HG03045 (cell line): ENCODE measurements at regions not wholly inside any gene's neighbourhood (a gene's known extent, or its start where the extent isn't known, plus 50 kb on each side); places are given as distances from the start of the nearest gene placed in this dataset.
"Not testable (repeated sequence)": the region's sequence is repeated elsewhere in the genome, so short reads cannot be mapped to it uniquely, and the experiment has no call there.

Source experiments
- ATAC-seq: cut with Tn5 transposase; IDR thresholded peaks from one replicate; pipeline ENCODE4 v1.9.1; 2021; ENCODE audit warnings: mild to moderate bottlenecking, moderate library complexity; ENCODE audit not compliant: unreplicated experiment

DNA sequence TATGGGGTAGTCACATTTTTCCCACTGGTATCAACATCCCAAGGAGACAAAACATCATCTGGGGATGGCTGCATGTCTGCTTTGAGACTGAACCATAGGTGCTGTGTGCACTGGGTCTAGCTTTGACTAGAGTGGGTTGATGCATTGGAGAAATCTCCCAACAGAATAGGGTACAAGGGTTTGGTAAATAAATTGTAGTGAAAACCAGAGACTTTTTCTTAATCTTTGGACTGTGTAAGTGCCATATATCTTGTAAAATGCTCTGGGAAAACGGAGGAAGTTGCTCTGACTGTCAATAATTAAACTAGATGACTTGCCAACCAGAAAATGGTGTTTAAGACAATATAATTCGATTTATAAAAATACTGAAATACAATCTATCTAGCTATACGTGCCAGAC lies 1064.0 kb upstream of the SLIT2 start:
- no peak for ATAC-seq

DNA sequence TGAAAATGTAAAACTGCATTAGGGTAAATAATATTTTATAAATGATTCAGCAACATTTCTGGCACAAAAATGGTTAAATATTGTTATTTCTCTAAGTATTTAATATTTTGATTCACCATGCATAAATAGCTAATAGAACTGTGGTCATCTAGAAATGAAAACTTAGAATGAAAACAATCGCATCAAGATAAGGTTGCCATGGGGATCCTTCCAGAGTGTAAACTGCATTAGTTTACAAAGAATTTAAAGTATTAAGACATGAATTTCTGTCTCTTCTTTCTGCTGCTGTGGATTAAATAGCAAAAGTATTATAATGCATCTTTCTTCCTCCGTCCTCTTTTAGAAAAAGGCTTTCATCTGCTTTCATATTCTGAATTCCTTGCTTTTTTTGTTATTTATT lies 1064.6 kb upstream of the SLIT2 start:
- ATAC-seq, result no peak

DNA sequence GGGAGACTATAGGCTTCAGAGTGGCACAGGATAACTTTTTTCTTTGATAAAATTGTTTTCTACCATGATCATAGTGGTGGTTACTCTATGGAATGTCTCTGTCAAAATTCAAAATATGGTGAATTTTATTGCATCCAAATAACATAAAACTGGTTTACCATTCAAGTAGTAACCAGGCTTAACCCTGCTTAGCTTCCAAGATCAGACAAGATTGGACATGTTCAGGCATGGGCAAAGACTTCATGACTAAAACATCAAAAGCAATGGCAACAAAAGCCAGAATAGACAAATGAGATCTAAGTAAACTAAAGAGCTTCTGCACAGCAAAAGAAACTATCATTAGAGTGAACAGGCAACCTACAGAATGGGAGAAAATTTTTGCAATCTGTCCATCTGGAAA lies 1070.1 kb upstream of the SLIT2 start:
- not testable (repeated sequence) for ATAC-seq

DNA sequence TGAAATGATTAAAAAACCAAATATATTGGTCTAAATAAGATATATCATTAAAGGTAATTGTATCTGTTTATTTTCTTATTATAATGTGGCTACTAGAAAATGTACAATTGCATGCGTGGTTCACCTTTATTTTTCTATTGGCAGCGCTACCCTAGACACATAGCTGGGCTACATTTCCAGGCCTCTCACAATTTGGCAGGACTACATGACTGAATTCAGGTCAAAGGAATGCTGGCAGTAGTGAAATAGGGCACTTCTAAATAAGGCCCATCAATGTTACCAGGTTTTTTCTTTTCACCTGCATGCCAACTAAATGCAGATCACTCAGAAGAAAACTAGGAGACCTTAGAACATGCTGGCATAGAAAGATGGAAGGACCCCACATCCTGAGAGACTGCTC lies 1072.9 kb upstream of the SLIT2 start:
- no peak for ATAC-seq

DNA sequence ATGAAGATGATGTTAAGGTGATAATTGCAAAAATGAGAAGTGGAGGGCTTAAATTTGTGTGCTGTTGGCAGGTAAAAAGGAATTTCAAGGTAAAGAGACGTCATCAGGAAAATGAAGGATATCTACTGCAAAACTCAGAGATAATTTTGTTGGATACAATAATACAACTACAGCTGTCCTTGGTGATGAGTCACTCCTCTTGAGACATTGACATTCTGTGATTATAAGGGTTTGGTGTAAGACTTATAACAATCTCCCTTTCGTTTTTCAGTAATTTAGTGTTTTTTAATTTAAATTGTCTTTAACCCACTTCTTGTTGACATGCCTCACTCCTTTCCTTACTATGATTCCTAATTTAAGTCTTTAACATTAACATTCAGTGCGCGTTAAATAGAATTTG lies 1074.1 kb upstream of the SLIT2 start:
- ATAC-seq, result no peak

DNA sequence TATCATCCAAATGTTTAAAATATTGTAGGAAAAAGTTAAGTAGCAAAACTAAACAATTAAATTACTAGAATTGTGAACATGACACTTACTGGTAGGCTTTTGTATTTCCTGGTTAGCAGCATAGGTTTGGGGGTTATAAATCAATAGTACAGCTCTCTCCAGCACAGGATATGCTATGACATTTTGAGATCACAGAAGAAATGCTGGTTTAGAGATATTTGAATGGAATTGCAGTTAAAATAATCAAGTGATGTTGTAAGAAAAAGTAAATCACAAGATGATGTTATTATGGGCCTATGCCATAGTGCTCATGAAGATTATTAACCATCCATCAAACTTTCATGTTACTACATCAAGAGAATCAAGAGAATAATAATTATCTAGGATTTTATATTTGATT lies 1079.9 kb upstream of the SLIT2 start:
- no peak for ATAC-seq

DNA sequence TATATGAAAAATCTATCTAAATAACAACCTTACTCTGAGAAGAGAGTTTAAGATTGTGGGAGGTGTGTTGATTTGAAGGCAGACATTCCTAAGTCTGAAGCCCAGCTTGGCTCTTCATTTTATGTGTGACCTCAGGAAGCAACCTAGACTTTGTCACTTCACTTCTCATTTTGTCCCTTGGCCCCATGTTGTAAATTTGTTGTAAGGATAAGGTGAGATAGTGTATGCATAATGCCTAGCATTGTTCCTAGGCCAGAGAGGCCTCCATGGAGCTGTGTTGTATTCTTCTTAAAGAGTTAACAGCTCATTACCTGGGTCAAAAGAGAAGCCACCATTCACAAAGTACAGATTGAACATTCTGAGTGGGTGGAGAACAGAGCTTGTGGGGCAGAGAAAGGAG lies 1084.4 kb upstream of the SLIT2 start:
- ATAC-seq, result no peak

DNA sequence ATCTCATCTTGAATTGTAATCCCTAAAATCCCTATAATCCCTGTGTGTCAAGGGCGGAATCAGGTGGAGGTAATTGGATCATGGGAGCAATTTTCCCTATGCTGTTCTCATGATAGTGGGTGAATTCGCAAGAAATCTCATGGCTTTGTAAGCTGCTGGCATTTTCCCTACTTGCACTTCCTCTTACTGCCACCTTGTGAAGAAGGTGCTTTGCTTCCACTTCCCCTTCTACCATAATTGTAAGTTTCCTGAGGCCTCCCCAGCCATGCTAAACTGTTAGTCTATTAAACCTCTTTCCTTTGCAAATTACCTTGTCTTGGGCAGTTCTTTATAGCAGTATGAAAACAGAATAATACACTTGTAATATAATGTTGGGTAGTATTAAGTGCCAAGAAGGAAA lies 1087.4 kb upstream of the SLIT2 start:
- ATAC-seq, result no peak

DNA sequence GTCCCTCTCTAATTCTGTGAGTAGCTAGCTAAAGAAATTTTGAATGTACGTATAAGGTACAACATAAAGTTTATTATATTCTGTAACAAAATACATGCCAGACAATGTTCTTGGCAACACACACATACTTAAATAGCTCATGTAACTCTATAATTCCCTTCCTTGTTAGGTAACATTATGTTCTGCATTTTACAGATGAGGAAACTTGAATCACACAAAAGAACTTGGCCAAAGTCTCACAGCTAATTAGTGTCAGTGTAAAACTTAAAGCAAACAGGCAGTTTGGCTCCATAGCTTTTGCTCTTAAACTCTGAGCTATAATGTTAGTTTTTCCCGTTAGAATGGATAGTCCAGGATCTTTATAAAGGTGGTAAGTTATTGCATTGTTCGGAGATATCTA lies 1091.8 kb upstream of the SLIT2 start:
- no peak for ATAC-seq

DNA sequence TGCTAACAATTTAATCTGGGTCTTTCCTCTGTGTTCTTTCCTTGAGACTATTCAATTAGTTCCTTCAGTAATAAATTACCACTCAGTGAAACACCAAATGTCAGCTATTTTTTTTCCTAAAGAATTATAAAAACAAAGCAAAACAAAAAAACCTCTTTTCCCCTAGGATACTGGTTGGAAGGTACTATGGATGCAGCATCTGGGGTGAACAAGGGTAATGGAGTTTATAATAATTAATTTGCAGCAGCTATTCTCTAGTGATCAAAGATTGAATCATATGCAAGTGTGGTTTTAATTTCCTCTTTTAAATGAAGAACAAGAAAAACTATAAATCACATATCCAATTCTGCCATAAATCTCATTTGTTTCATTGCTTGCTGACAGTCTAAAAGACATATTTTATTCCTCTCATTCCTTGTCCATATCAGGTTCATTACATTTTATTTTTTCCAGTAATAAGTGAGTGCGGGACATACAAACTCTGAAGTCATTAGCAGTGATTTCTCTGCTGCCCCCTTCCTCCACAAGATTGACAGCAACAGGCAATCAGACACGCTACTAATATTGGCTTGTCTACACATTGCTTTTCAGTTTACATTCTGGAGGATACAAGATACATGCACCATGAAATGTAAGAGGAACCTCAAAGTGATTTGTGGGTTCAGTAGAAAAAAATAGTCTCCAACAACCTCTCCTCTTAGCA lies 1093.4 kb upstream of the SLIT2 start:
- ATAC-seq, result no peak

DNA sequence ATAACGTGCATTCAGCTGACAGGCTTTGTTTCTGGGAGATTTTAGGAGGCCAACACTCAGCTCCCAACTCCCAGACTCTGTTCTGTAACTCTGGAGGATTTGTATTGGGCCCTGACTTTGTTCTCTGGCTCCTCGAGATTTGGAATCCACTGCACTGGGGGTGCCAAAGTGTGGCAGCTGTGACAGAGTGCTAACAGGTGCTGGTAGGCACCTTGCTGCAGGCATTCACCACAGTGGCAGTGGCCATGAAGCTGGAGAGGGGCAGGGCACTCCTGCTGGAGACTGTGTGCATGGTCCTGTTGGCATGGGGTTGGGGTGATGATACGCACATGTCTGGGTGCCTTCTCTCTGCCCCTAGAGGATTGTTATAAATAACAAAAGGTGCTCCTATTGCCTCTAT lies 1094.9 kb upstream of the SLIT2 start:
- no peak for ATAC-seq

DNA sequence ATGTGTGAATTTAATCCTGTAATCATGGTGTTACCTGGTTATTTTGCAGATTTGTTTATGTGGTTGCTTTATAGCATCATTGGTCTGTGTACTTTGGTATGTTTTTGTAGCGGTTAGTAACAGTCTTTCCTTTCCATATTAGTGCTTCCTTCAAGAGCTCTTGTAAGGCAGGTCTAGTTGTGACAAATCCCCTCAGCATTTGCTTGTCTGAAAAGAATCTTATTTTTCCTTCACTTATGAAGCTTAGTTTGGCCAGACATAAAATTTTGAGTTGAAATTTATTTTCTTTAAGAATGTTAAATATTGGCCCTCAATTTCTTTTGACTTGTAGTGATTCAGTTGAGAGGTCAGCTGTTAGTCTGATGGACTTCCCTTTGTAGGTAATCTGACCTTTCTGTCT lies 1096.1 kb upstream of the SLIT2 start:
- ATAC-seq, result no peak

DNA sequence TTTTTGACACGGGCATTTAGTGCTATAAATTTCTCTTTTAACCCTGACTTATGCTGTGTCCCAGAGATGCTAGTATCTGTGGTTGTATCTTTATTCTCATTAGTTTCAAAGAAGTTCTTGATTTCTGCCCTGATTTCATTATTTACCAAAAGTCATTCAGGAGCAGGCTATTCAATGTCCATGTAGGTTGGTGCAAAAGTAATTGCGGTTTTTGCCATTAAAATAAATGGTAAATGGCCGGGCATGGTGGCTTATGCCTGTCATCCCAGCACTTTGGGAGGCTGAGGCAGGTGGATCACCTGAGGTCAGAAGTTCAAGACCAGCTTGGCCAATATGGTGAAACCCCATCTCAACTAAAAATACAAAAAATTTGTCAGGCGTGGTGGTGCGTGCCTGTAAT lies 1097.4 kb upstream of the SLIT2 start:
- not testable (repeated sequence) for ATAC-seq

DNA sequence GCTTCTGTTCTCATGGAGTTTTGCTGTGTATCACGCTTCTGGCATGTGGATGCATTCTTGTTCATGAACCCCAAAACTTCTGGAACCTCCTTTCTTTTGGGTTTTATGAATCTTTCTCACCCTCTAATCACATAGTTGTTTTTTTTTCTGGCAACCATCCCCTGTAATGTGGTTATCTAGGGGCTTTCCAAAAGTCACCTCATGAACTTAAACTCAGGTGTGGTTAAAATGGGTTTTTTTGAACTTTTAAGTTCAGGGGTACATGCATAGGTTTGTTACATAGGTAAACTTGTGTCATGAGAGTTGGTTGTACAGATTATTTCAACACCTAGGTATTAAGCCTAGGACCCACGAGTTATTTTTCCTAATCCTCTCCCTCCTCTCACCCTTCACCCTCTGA lies 1099.4 kb upstream of the SLIT2 start:
- no peak for ATAC-seq

DNA sequence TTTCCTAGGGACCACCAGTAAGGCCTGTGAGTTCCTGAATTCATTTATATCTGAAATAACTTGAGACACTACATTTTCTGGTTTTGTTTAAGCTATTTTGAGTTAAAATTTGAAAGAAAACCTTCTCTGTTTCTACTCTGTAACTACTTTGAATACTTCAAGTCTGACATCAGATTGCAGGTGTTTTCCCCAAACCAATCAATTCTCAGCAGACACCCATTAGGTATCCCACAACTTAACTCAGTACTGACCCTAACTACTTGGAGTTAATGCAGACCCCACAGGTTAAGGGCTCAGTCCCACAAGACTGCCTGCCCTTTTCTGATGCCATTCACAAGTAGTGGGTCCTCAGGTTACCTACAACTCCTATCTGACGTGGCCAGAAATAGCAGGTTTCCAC lies 1100.0 kb upstream of the SLIT2 start:
- no peak for ATAC-seq

DNA sequence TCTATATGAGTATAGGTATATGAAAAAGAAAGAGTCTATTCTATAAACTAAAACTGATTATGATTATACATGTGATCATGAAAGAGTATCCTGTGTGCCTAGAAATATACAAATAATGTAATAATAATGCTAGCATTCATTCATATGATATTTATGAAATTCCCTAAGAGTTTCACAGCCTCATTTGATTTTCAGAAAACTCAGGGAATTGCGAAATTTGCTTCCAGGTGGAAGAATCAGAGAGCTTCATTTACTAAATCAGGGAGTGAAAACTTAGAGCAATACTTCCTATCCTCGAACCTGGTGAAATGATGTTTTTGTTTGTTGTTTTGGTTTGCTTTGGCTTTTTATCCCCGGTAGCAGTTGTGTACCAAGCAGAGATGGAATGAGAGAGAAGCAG lies 1105.7 kb upstream of the SLIT2 start:
- ATAC-seq, result no peak

DNA sequence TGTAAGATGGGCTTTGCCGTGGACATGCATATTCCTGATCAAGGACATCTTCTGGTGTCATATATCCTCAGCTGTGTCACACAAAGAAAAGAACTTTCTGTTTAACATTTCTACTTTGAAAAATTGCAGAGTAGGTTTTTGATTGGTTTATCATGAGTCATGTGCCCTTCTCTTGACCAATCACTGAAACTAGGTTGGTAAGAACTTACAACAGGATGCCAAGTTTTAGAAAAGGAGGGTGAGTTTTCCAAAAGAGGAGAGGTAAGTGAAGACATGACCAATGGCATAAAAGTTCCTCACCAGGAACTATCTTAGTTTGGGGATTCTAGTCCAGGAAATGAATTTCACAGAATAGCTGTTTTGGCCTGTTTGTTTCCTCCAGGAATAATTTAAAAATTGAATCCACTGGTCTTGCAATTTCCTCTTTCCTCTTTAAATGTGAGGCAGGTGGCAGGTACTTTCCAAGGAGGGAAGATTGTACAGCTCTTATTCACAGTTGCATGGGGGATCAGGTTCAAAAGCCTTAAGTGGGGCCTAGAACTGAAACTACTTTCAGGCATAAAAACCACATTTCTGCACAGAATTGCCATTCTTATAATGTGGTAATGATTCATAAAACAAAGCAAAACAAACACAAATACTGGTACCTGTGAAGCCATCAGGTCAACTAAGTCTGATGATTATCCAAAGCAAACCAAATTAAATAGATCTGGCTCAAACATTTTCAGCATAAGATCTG lies 1114.5 kb upstream of the LCORL start:
- no peak for ATAC-seq

DNA sequence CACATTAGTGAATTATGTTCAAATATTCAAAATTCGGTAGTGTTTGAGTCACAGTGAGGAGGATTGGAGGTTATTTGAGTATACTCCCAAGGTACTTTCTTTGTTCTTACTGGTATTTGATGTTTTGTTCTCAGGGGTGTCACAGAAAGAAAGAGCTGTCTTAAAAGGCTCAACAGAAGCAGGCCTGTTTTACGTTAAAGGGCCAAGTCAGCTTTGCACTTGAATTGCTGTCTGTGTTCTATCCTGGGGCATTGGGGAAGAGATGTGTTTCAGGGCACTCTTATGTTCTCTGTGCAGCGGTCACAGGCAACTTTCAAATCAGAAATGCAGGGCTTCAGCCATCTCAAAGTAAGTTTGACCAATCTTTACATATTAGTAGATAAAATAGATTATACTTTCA lies 1113.1 kb upstream of the LCORL start:
- no peak for ATAC-seq

DNA sequence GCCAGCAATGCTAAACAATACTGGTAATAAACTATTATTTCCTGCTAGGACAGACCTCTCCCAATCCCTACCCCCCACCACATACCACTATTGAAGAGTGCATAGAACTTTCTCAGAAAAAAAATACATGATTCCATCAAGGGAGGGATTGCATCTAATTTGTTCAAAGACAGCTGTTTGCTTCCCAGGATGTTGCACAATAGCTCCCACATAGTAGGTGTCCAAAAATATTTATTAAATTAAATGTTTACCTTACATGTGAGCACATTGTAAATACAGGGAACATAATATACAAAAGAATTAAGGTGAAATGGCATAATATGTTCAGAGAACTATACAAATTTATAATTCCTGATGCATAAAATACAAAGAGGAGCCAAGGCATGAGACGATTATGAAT lies 1111.8 kb upstream of the LCORL start:
- ATAC-seq, result no peak

DNA sequence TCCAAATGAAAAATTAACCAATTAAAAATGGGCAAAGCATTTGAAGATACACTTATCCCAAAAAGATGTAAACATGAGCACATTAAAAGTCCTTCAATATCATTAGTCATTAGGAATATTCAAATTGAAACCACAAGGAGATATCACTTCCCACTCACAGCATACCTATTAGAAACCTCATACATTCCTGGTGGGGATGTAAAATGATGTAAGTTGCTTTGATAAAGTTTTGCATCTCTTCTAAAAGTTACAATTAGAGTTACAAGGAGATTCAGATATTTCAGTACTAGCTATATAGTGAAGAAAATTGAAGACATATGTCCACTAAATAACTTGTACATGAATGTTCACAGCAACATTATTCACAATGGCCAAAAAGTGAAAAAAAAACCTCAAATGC lies 1109.3 kb upstream of the LCORL start:
- ATAC-seq, result no peak

DNA sequence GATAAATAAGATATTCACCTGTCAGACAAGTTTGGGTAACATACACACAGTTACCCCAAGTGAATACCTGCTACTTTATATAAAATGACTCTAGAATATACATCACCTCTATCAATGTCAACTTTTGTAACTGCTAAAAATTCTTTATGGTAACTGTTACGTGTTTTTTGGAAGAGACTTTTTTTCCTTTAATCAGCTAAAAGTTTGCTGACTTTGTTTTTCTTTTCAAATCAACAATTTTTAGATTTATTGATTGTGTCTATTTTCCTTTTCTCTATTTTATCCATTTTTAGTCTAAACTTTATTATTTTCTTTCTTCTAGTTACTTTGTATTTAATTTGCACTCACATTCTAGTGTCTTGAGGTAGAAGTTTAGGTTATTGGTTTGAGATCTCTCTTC lies 1106.6 kb upstream of the LCORL start:
- ATAC-seq, result no peak

DNA sequence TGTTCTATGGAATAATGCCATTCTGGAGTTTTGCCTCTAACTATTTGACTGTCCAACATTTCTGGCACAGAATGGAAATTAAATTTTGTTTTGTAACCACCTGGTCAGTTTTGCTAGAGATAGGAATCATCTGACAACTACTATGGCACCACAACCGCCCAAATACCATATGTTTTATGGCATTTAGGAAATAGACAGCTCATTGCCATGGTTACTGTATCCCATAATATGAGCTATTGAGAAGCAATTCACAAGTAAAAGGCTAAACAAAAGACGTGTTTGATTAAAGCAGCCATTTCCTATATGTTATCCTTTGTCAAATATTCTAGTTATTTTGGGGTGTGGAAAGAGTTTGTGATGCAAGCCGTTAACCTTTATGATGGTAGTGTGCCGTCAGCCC lies 1105.3 kb upstream of the LCORL start:
- ATAC-seq, result no peak

DNA sequence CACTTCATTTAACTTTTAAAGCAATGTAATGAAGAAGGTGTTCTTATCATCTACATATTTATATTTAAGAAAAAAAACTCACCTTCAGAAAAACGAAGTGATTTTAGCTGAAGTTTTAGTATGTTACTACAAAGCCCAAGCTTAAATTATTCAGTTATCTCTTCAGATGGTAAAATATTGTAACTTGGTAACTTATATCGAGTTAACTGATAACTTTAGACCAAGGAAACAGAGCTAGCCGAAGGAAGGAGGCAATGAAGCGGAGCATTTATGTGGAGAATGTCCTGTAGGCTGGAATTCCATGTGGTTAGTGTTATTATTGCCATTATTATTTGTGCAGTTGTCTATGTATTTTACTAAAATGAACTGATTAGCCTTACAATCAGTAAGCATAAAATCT lies 1102.1 kb upstream of the LCORL start:
- ATAC-seq, result no peak
